ENCODE measurements at regions not wholly inside any gene's neighbourhood (a gene's known extent, or its start where the extent isn't known, plus 50 kb on each side); places are given as distances from the start of the nearest gene placed in this dataset.

GRCh38 chr10:8305876-8306652 is 251.6 kb downstream of the GATA3 start:
- no TSS peak for BruUV-seq (replicated peaks)
- Histone ChIP-seq H3K9me2 (ENCODE audit: insufficient read depth) (no peaks in the 10 kb centered on the region), H3K4me3 (replicated peaks in 1 of 2; ENCODE audit: low read depth in 1 of 2, low read length in 2 of 2) (no peak overlapping the region), H3K36me3 (ENCODE audit: control insufficient read depth in 1 of 2, insufficient read depth in 2 of 2, low read length in 2 of 2) (no peaks in the 10 kb centered on the region), H3K79me2 (ENCODE audit: insufficient read depth, low read length) (no peaks in the 10 kb centered on the region), H3K9ac (ENCODE audit: low read length) (no peak overlapping the region), H3K27ac (ENCODE audit: low read depth, low read length) (no peak overlapping the region), H4K20me1 (ENCODE audit: insufficient read depth) (no peaks in the 10 kb centered on the region), H3K27me3 (ENCODE audit: insufficient read depth, low read length) (peaks cover 9% of the 10 kb centered on the region; the same call in 1 of the 2 replicates), H2AFZ (ENCODE audit: low read depth, low read length, poor library complexity, severe bottlenecking) (no peak overlapping the region), H3K4me2 (ENCODE audit: low read length) (no peak overlapping the region), H3K4me1 (ENCODE audit: control insufficient read depth in 1 of 2, insufficient read depth in 2 of 2, low read length in 2 of 2) (no peaks in the 10 kb centered on the region), H3K9me3 (ENCODE audit: control insufficient read depth in 1 of 2, insufficient read depth in 1 of 2, low read depth in 1 of 2, low read length in 2 of 2) (no peaks in the 10 kb centered on the region)
- RAD21 ChIA-PET (ENCODE audit: low non-redundant PET in 1 of 2, low total read pairs in 2 of 2, uncharacterized antibody in 2 of 2, unreplicated experiment in 2 of 2): no interaction called here
- intact Hi-C loops (cut with micrococcal nuclease): loop anchor here (10.0 kb wide), 1 partner anchor 431 kb away; no protein-coding TSS in a partner anchor
- no peak for DNase-seq (ENCODE audit: low read depth, low spot score)
- POLR2A ChIA-PET: no interaction called here
- TF ChIP-seq EZH2phosphoT487 (IDR thresholded peaks at IDR 0.05; ENCODE audit: borderline replicate concordance) (no peak), ZNF274 (IDR thresholded peaks at IDR 0.05; ENCODE audit: low read depth, low read length) (no peak), POLR2A (IDR thresholded peaks at IDR 0.05; ENCODE audit: borderline replicate concordance, extremely low read depth, insufficient read depth, insufficient read length) (no peak), CBX3 (IDR thresholded peaks at IDR 0.05; ENCODE audit: low read depth) (no peak), ELF1 (IDR thresholded peaks at IDR 0.05; ENCODE audit: borderline replicate concordance, low read depth) (no peak), EZH2 (IDR thresholded peaks at IDR 0.05) (no peak), ZBTB33 (IDR thresholded peaks at IDR 0.05; ENCODE audit: extremely low read depth, insufficient replicate concordance, low read length) (no peak), SP1 (IDR thresholded peaks at IDR 0.05; ENCODE audit: low read depth) (no peak), ZFX (IDR thresholded peaks at IDR 0.05) (no peak), JUND (IDR thresholded peaks at IDR 0.05) (no peak), EGR1 (IDR thresholded peaks at IDR 0.05; ENCODE audit: low read depth) (no peak), POLR2AphosphoS5 (IDR thresholded peaks at IDR 0.05; ENCODE audit: low read depth, low read length) (no peak), TCF7L2 (IDR thresholded peaks at IDR 0.05; ENCODE audit: borderline replicate concordance, extremely low read depth, insufficient read depth, insufficient read length) (no peak)
- ATAC-seq: no peak
- CTCF ChIA-PET: no interaction called here

Measured in HCT116 (cell line).